IMR-90 (cell line): ENCODE measurements at regions not wholly inside any gene's neighbourhood (a gene's known extent, or its start where the extent isn't known, plus 50 kb on each side); places are given as distances from the start of the nearest gene placed in this dataset.

Experiments
- ATAC-seq: fragments of 200-7000 bp; cut with Tn5 transposase; 2 replicates; pipeline ENCODE4 v1.9.1; 2020; ENCODE audit warnings: low read depth, mild to moderate bottlenecking, moderate library complexity
- BruUV-seq: library from RNA; stranded (reverse); fragments of 400-500 nt; replicated peaks from 2 replicates; lab custom pipeline; 2021; lab: Mats Ljungman, UMichigan
- CTCF ChIA-PET: fragments of 300-600 bp; formaldehyde crosslinking; extraction: SDS; loops from one replicate; lab custom pipeline; 2021; ENCODE audit warnings: antibody characterized with exemption; lab: Yijun Ruan, JAX
- POLR2A ChIA-PET: fragments of 300-600 bp; sonication (Branson Sonifier 250); formaldehyde crosslinking; loops from one replicate; lab custom pipeline; 2022; ENCODE audit warnings: antibody characterized with exemption; ENCODE audit not compliant: unreplicated experiment; lab: Charles Lee
- DNase-seq: peaks from one replicate; pipeline ENCODE4 v3.0.0; 2013
- H2AFZ ChIP-seq: replicated peaks from 2 replicates; pipeline ENCODE3; 2013; ENCODE audit warnings: low read length, mild to moderate bottlenecking; ENCODE audit not compliant: poor library complexity
- H2AK5ac ChIP-seq: 2 replicates; pipeline ENCODE4 v1.6.1; 2013; ENCODE audit warnings: low read depth, low read length, inconsistent platforms
- H2AK9ac ChIP-seq: replicated peaks from 2 replicates; pipeline ENCODE3; 2013; ENCODE audit warnings: mild to moderate bottlenecking, low read depth, low read length, moderate library complexity; ENCODE audit not compliant: poor library complexity
- H2BK120ac ChIP-seq: 2 replicates; pipeline ENCODE4 v1.6.1; 2013; ENCODE audit warnings: low read depth, low read length, inconsistent platforms
- H2BK15ac ChIP-seq: 3 replicates; pipeline ENCODE4 v1.6.1; 2013; ENCODE audit warnings: low read depth, low read length, inconsistent platforms
- H2BK20ac ChIP-seq: 2 replicates; pipeline ENCODE4 v1.6.1; 2013; ENCODE audit warnings: low read depth, mild to moderate bottlenecking, inconsistent platforms, low read length, moderate library complexity
- H2BK5ac ChIP-seq: 2 replicates; pipeline ENCODE4 v1.6.1; 2013; ENCODE audit warnings: mild to moderate bottlenecking, low read depth, low read length, inconsistent platforms; ENCODE audit not compliant: poor library complexity, severe bottlenecking
- H3K14ac ChIP-seq: replicated peaks from 2 replicates; pipeline ENCODE4 v1.6.1; 2013; ENCODE audit warnings: low read depth, low read length, inconsistent platforms
- H3K18ac ChIP-seq: 2 replicates; pipeline ENCODE4 v1.6.1; 2013; ENCODE audit warnings: low read depth, low read length, control low read depth
- H3K23ac ChIP-seq: 2 replicates; pipeline ENCODE4 v1.6.1; 2013; ENCODE audit warnings: low read depth, low read length, inconsistent platforms
- H3K27ac ChIP-seq: 2 replicates; pipeline ENCODE4 v1.5.1; 2013; ENCODE audit warnings: mild to moderate bottlenecking, control low read depth, low read length; ENCODE audit not compliant: insufficient read depth
- H3K27me3 ChIP-seq: 2 replicates; pipeline ENCODE4 v1.6.1; 2013; ENCODE audit warnings: low read length; ENCODE audit not compliant: control insufficient read depth, insufficient read depth
- H3K36me3 ChIP-seq: 2 replicates; pipeline ENCODE4 v1.6.1; 2013; ENCODE audit warnings: low read length, mixed read lengths; ENCODE audit not compliant: control insufficient read depth, insufficient read depth
- H3K4ac ChIP-seq: 2 replicates; pipeline ENCODE4 v1.6.1; 2013; ENCODE audit warnings: low read depth, low read length, inconsistent platforms
- H3K4me1 ChIP-seq: 2 replicates; pipeline ENCODE4 v1.6.1; 2013; ENCODE audit warnings: low read length, mixed read lengths; ENCODE audit not compliant: control insufficient read depth, insufficient read depth
- H3K4me2 ChIP-seq: 2 replicates; pipeline ENCODE4 v1.6.1; 2013; ENCODE audit warnings: low read depth, mild to moderate bottlenecking, control low read depth, low read length, moderate library complexity
- H3K4me3 ChIP-seq: 2 replicates; pipeline ENCODE4 v1.5.1; 2013; ENCODE audit warnings: low read depth, mild to moderate bottlenecking, control low read depth, low read length, moderate library complexity; ENCODE audit not compliant: insufficient read depth
- H3K56ac ChIP-seq: 2 replicates; pipeline ENCODE4 v1.6.1; 2013; ENCODE audit warnings: low read length, inconsistent platforms; ENCODE audit not compliant: insufficient read depth; ENCODE audit errors: extremely low read depth
- H3K79me1 ChIP-seq, 2 experiments: 2 replicates each; pipeline ENCODE4 v1.6.1; 2013; ENCODE audit warnings: low read length in 2 of 2, inconsistent platforms in 1 of 2, low read depth in 1 of 2
- H3K9ac ChIP-seq: 2 replicates; pipeline ENCODE4 v1.6.1; 2013; ENCODE audit warnings: low read depth, low read length, control low read depth
- H3K9me1 ChIP-seq: 2 replicates; pipeline ENCODE4 v1.6.1; 2013; ENCODE audit warnings: low read length, inconsistent platforms; ENCODE audit not compliant: insufficient read depth
- H3K9me3 ChIP-seq: 2 replicates; pipeline ENCODE4 v1.6.1; 2013; ENCODE audit warnings: low read length; ENCODE audit not compliant: control insufficient read depth, insufficient read depth
- H4K20me1 ChIP-seq: 2 replicates; pipeline ENCODE4 v1.6.1; 2013; ENCODE audit warnings: low read length, inconsistent platforms; ENCODE audit not compliant: insufficient read depth
- H4K5ac ChIP-seq: 2 replicates; pipeline ENCODE4 v1.6.1; 2013; ENCODE audit warnings: mild to moderate bottlenecking, low read depth, low read length, control low read depth
- H4K8ac ChIP-seq, 2 experiments: 2 replicates each; pipeline ENCODE4 v1.6.1; 2013; ENCODE audit warnings: low read depth in 2 of 2, low read length in 2 of 2, control low read depth in 1 of 2, inconsistent platforms in 1 of 2
- H4K91ac ChIP-seq: 2 replicates; pipeline ENCODE4 v1.6.1; 2013; ENCODE audit warnings: low read depth, low read length, inconsistent platforms; ENCODE audit not compliant: insufficient read depth
- BHLHE40 ChIP-seq: fragments of 150-350 bp; IDR thresholded peaks from 2 replicates; pipeline ENCODE4 v1.6.1; 2016; ENCODE audit warnings: mild to moderate bottlenecking, low read depth, low read length
- CEBPB ChIP-seq: IDR thresholded peaks from 2 replicates; pipeline ENCODE4 v1.6.1; 2012; ENCODE audit warnings: low read depth, low read length, improper control_type of control experiment
- CHD1 ChIP-seq: IDR thresholded peaks from 2 replicates; pipeline ENCODE4 v1.6.1; 2012; ENCODE audit warnings: low read depth, low read length, improper control_type of control experiment
- FOS ChIP-seq: fragments of 150-350 bp; IDR thresholded peaks from 2 replicates; pipeline ENCODE4 v1.6.1; 2016; ENCODE audit warnings: low read depth, low read length
- MAFK ChIP-seq: IDR thresholded peaks from 2 replicates; pipeline ENCODE4 v1.6.1; 2012; ENCODE audit warnings: low read depth, low read length, improper control_type of control experiment
- MAZ ChIP-seq: IDR thresholded peaks from 2 replicates; pipeline ENCODE4 v1.6.1; 2012; ENCODE audit warnings: low read depth, mild to moderate bottlenecking, low read length, improper control_type of control experiment, moderate library complexity, borderline replicate concordance
- MXI1 ChIP-seq: IDR thresholded peaks from 2 replicates; pipeline ENCODE4 v1.6.1; 2012; ENCODE audit warnings: low read depth, mild to moderate bottlenecking, low read length, moderate library complexity, borderline replicate concordance
- NFE2L2 ChIP-seq: fragments of 150-350 bp; IDR thresholded peaks from 2 replicates; pipeline ENCODE4 v1.6.1; 2016; ENCODE audit warnings: low read depth, mild to moderate bottlenecking, low read length
- POLR2A ChIP-seq: IDR thresholded peaks from 2 replicates; pipeline ENCODE4 v1.6.1; 2012; ENCODE audit warnings: mild to moderate bottlenecking, low read depth, low read length
- RAD21 ChIP-seq: IDR thresholded peaks from 2 replicates; pipeline ENCODE4 v1.6.1; 2012; ENCODE audit warnings: low read length, improper control_type of control experiment
- RCOR1 ChIP-seq: IDR thresholded peaks from 2 replicates; pipeline ENCODE4 v1.6.1; 2012; ENCODE audit warnings: mild to moderate bottlenecking, low read length, improper control_type of control experiment; ENCODE audit not compliant: insufficient replicate concordance
- RFX5 ChIP-seq: IDR thresholded peaks from 2 replicates; pipeline ENCODE4 v1.8.0; 2012; ENCODE audit warnings: low read depth, mild to moderate bottlenecking, low read length, moderate library complexity
- SMC3 ChIP-seq: fragments of 150-350 bp; IDR thresholded peaks from 2 replicates; pipeline ENCODE4 v1.6.1; 2016; ENCODE audit warnings: low read depth, mild to moderate bottlenecking, antibody characterized with exemption, low read length, moderate library complexity
- USF2 ChIP-seq: fragments of 150-350 bp; IDR thresholded peaks from 2 replicates; pipeline ENCODE4 v1.6.1; 2017; ENCODE audit warnings: mild to moderate bottlenecking, antibody characterized with exemption, low read length, low read depth
- WGBS, 2 experiments: methylation state at CpG; one replicate each; pipeline versions ENCODE4 v1.1.5 to v1.1.7; 2013; ENCODE audit warnings: missing lambda C conversion rate in 2 of 2; ENCODE audit not compliant: insufficient read length in 1 of 2; ENCODE audit errors: extremely low coverage in 2 of 2; 5-methylcytosine and 5-hydroxymethylcytosine counted together
- dilution Hi-C: fragments of 300-500 bp; cut with HindIII; formaldehyde crosslinking; loops from one replicate; pipeline ENCODE4 v1.14.3; 2018; ENCODE audit warnings: low sequenced_read_pairs; ENCODE audit not compliant: unreplicated experiment
- in situ Hi-C: fragments of 300-500 bp; cut with MboI; formaldehyde crosslinking; loops from 3 replicates; pipeline ENCODE4 v1.14.3; 2019; ENCODE audit warnings: low sequenced_read_pairs, inconsistent platforms, mixed read lengths
- intact Hi-C: fragments of 100-400 bp; cut with micrococcal nuclease; formaldehyde crosslinking; loops from 2 replicates; pipeline ENCODE4 v1.10.0; 2022
- TF ChIP-seq, protein P1 (sequence below): conservative IDR thresholded peaks from 2 replicates; pipeline ENCODE4 v1.5.1; 2012; ENCODE audit warnings: mild to moderate bottlenecking, low read depth, low read length, improper control_type of control experiment
- TF ChIP-seq, protein P2 (sequence below): fragments of 150-350 bp; IDR thresholded peaks from 2 replicates; pipeline ENCODE4 v1.6.1; 2016; ENCODE audit warnings: low read depth, mild to moderate bottlenecking, low read length, moderate library complexity, borderline replicate concordance

DNA sequence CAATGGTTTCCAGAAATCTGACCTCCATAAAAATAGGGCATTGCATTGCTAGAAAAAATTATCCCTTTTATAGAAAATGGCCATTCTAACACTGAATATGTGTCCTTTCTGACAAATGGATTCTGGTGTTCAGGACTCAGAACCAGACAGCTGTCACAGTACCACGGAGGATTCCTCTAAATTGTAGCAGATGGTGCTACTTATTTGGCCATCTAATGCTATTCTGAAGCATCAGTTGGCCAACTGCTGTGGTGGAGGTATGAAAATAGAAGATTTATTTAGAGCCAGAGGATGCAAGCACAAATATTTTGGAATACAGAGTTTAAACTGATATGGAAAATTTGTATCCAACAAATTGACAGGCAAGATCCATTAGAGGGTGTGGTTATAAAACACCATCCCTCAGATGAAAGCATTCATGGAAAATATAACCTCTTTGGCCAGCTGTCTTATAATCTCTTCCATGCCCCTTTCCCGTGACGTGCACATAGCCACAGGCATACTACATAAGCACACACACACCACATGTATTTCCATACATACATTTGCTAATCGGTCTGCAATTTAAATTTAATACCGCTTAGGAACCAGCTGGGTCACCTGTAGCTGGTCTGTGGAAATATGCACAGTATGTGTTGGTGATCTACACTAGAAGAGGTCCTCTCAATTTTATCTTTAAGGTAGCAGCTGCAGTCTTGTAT is 302.7 kb upstream of the KCNMB2 start:
- H3K27me3 ChIP-seq: no peaks in the 10 kb centered on the region
- H2BK120ac ChIP-seq: no peak overlapping the region
- H3K23ac ChIP-seq: no peak overlapping the region
- no peak for DNase-seq
- TF ChIP-seq MAFK: no peak
- no peak for TF ChIP-seq MAZ
- TF ChIP-seq, protein P1, sequence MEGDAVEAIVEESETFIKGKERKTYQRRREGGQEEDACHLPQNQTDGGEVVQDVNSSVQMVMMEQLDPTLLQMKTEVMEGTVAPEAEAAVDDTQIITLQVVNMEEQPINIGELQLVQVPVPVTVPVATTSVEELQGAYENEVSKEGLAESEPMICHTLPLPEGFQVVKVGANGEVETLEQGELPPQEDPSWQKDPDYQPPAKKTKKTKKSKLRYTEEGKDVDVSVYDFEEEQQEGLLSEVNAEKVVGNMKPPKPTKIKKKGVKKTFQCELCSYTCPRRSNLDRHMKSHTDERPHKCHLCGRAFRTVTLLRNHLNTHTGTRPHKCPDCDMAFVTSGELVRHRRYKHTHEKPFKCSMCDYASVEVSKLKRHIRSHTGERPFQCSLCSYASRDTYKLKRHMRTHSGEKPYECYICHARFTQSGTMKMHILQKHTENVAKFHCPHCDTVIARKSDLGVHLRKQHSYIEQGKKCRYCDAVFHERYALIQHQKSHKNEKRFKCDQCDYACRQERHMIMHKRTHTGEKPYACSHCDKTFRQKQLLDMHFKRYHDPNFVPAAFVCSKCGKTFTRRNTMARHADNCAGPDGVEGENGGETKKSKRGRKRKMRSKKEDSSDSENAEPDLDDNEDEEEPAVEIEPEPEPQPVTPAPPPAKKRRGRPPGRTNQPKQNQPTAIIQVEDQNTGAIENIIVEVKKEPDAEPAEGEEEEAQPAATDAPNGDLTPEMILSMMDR: no peak
- no peak for TF ChIP-seq NFE2L2
- TF ChIP-seq, protein P2, sequence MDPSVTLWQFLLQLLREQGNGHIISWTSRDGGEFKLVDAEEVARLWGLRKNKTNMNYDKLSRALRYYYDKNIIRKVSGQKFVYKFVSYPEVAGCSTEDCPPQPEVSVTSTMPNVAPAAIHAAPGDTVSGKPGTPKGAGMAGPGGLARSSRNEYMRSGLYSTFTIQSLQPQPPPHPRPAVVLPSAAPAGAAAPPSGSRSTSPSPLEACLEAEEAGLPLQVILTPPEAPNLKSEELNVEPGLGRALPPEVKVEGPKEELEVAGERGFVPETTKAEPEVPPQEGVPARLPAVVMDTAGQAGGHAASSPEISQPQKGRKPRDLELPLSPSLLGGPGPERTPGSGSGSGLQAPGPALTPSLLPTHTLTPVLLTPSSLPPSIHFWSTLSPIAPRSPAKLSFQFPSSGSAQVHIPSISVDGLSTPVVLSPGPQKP: no peak
- TF ChIP-seq SMC3: no peak
- TF ChIP-seq CEBPB: no peak
- no peak for TF ChIP-seq RFX5
- TF ChIP-seq POLR2A: no peak
- no peak for TF ChIP-seq BHLHE40
- TF ChIP-seq MXI1: no peak
- no peak for TF ChIP-seq CHD1
- no peak for TF ChIP-seq FOS
- TF ChIP-seq RCOR1: no peak
- no peak for TF ChIP-seq USF2
- no peak for TF ChIP-seq RAD21
- H3K14ac ChIP-seq: no peak overlapping the region
- no peak overlapping the region for H3K27ac ChIP-seq
- no peak for ATAC-seq
- H3K56ac ChIP-seq: no peak overlapping the region
- no peaks in the 10 kb centered on the region for H4K20me1 ChIP-seq
- ChIA-PET CTCF (no interaction called here), POLR2A (no interaction called here)
- in situ Hi-C loops: no loop called here
- H4K8ac ChIP-seq: no peak overlapping the region
- no TSS peak for BruUV-seq
- H2AFZ ChIP-seq: no peak overlapping the region
- H3K79me1 ChIP-seq: no peaks in the 10 kb centered on the region
- no peaks in the 10 kb centered on the region for H3K36me3 ChIP-seq
- no peak overlapping the region for H2BK5ac ChIP-seq
- no peak overlapping the region for H3K18ac ChIP-seq
- no peak overlapping the region for H2AK5ac ChIP-seq
- H2BK15ac ChIP-seq: no peak overlapping the region
- intact Hi-C loops: no loop called here
- no peaks in the 10 kb centered on the region for H3K4me1 ChIP-seq
- no peak overlapping the region for H3K4me2 ChIP-seq
- no peak overlapping the region for H3K4ac ChIP-seq
- H3K4me3 ChIP-seq: no peak overlapping the region
- peaks cover 2% of the 10 kb centered on the region; the same call in 1 of the 2 replicates for H3K9me3 ChIP-seq
- H4K91ac ChIP-seq: no peak overlapping the region
- no peak overlapping the region; the same call in 1 of the 2 replicates for H2BK20ac ChIP-seq
- dilution Hi-C loops: no loop called here
- no peak overlapping the region for H4K5ac ChIP-seq
- WGBS, 2 experiments: 33% methylated on average over 1 of the region's 5 CpGs; no CpG with 5 or more reads in 1 of the 2 experiments
- no peaks in the 10 kb centered on the region for H3K9me1 ChIP-seq
- H2AK9ac ChIP-seq: no peak overlapping the region
- H3K9ac ChIP-seq: no peak overlapping the region
